SKM-1 (cell line): ENCODE measurements at regions not wholly inside any gene's neighbourhood (a gene's known extent, or its start where the extent isn't known, plus 50 kb on each side); places are given as distances from the start of the nearest gene placed in this dataset.

Source experiments
- DNase-seq: peaks from one replicate; lab custom pipeline; 2025; ENCODE audit not compliant: unreplicated experiment; lab: John Stamatoyannopoulos, UW

- no peak for DNase-seq
Measured at GRCh38 chr2:180325416-180326120, 318.5 kb upstream of the CWC22 start.

GRCh38 chr2:180324182-180324581 is 317.1 kb upstream of the CWC22 start:
- no peak for DNase-seq

GRCh38 chr2:180322781-180323180 is 315.7 kb upstream of the CWC22 start:
- DNase-seq = no peak

GRCh38 chr2:180319586-180320405 is 312.7 kb upstream of the CWC22 start:
- DNase-seq = no peak

GRCh38 chr2:180314086-180314485 is 307.0 kb upstream of the CWC22 start:
- DNase-seq = no peak

GRCh38 chr2:180312542-180312941 is 305.4 kb upstream of the CWC22 start:
- DNase-seq = no peak

- no peak for DNase-seq
Measured at GRCh38 chr2:180307096-180307495, 300.0 kb upstream of the CWC22 start.

GRCh38 chr2:180306346-180306745 is 299.2 kb upstream of the CWC22 start:
- no peak for DNase-seq

- no peak for DNase-seq
Measured at GRCh38 chr2:180291552-180292421, 284.7 kb upstream of the CWC22 start.

- no peak for DNase-seq
Measured at GRCh38 chr2:180291060-180291459, 284.0 kb upstream of the CWC22 start.

GRCh38 chr2:180289627-180290026 is 282.5 kb upstream of the CWC22 start:
- no peak for DNase-seq

GRCh38 chr2:180279581-180279980 is 272.5 kb upstream of the CWC22 start:
- no peak for DNase-seq

- no peak for DNase-seq
Measured at GRCh38 chr2:180276733-180277132, 269.6 kb upstream of the CWC22 start.

- DNase-seq = no peak
Measured at GRCh38 chr2:180268006-180268405, 260.9 kb upstream of the CWC22 start.

GRCh38 chr2:180261976-180262375 is 254.9 kb upstream of the CWC22 start:
- DNase-seq = no peak

GRCh38 chr2:180258579-180258978 is 251.5 kb upstream of the CWC22 start:
- no peak for DNase-seq

- DNase-seq = no peak
Measured at GRCh38 chr2:180258041-180258537, 251.0 kb upstream of the CWC22 start.

GRCh38 chr2:180257247-180257646 is 250.2 kb upstream of the CWC22 start:
- no peak for DNase-seq

- no peak for DNase-seq
Measured at GRCh38 chr2:180255981-180256380, 248.9 kb upstream of the CWC22 start.

- DNase-seq = no peak
Measured at GRCh38 chr2:180254872-180255271, 247.8 kb upstream of the CWC22 start.

- DNase-seq = no peak
Measured at GRCh38 chr2:180247658-180248057, 240.6 kb upstream of the CWC22 start.
